Effector CD4-positive, alpha-beta T cell (primary cell): ENCODE measurements at regions not wholly inside any gene's neighbourhood (a gene's known extent, or its start where the extent isn't known, plus 50 kb on each side); places are given as distances from the start of the nearest gene placed in this dataset.
"Not testable (repeated sequence)": the region's sequence is repeated elsewhere in the genome, so short reads cannot be mapped to it uniquely, and the experiment has no call there.

ENCODE experiments used
- DNase-seq: peaks from one replicate; pipeline ENCODE4 v3.0.0-alpha.2; 2020

GRCh38 chr6:14540810-14541540 lies 423.4 kb downstream of the CD83 start:
- no peak for DNase-seq

GRCh38 chr6:14542670-14543366 lies 425.2 kb downstream of the CD83 start:
- DNase-seq = no peak

GRCh38 chr6:14543971-14544585 lies 426.5 kb downstream of the CD83 start:
- no peak for DNase-seq

GRCh38 chr6:14544666-14545065 lies 427.1 kb downstream of the CD83 start:
- DNase-seq = no peak

GRCh38 chr6:14545496-14545895 lies 427.9 kb downstream of the CD83 start:
- no peak for DNase-seq

- no peak for DNase-seq
Observed at GRCh38 chr6:14546036-14546435, 428.5 kb downstream of the CD83 start.

GRCh38 chr6:14547284-14547998 lies 429.9 kb downstream of the CD83 start:
- no peak for DNase-seq

- no peak for DNase-seq
Observed at GRCh38 chr6:14549304-14549770, 431.8 kb downstream of the CD83 start.

- no peak for DNase-seq
Observed at GRCh38 chr6:14549871-14550270, 432.3 kb downstream of the CD83 start.

- no peak for DNase-seq
Observed at GRCh38 chr6:14550410-14550809, 432.8 kb downstream of the CD83 start.

- DNase-seq = no peak
Observed at GRCh38 chr6:14550822-14551221, 433.2 kb downstream of the CD83 start.

- not testable (repeated sequence) for DNase-seq
Observed at GRCh38 chr6:14551601-14552000, 434.0 kb downstream of the CD83 start.

GRCh38 chr6:14552891-14553290 lies 435.3 kb downstream of the CD83 start:
- DNase-seq = no peak

GRCh38 chr6:14553515-14553914 lies 435.9 kb downstream of the CD83 start:
- DNase-seq = no peak

- DNase-seq = no peak
Observed at GRCh38 chr6:14555804-14556203, 438.2 kb downstream of the CD83 start.

- DNase-seq = no peak
Observed at GRCh38 chr6:14559746-14560536, 442.4 kb downstream of the CD83 start.

- not testable (repeated sequence) for DNase-seq
Observed at GRCh38 chr6:14561563-14561962, 444.0 kb downstream of the CD83 start.

- no peak for DNase-seq
Observed at GRCh38 chr6:14567842-14568241, 450.3 kb downstream of the CD83 start.

- no peak for DNase-seq
Observed at GRCh38 chr6:14569394-14569793, 451.8 kb downstream of the CD83 start.

- not testable (repeated sequence) for DNase-seq
Observed at GRCh38 chr6:14569874-14570273, 452.3 kb downstream of the CD83 start.

- no peak for DNase-seq
Observed at GRCh38 chr6:14571001-14571400, 453.4 kb downstream of the CD83 start.

- no peak for DNase-seq
Observed at GRCh38 chr6:14571746-14572145, 454.2 kb downstream of the CD83 start.
